HepG2 (cell line): ENCODE measurements at regions not wholly inside any gene's neighbourhood (a gene's known extent, or its start where the extent isn't known, plus 50 kb on each side); places are given as distances from the start of the nearest gene placed in this dataset.
"Not testable (repeated sequence)": the region's sequence is repeated elsewhere in the genome, so short reads cannot be mapped to it uniquely, and the experiment has no call there.

ENCODE experiments used
- CCAR2 ChIP-seq: fragments of 200-400 bp; formaldehyde crosslinking; optimal IDR thresholded peaks from 2 replicates; pipeline ENCODE3; 2018; ENCODE audit warnings: low read depth, mild to moderate bottlenecking, low read length, moderate library complexity
- FOXP4 ChIP-seq: sonication (generic); formaldehyde crosslinking; IDR thresholded peaks from 2 replicates; pipeline ENCODE4 v1.4.0; 2020; ENCODE audit warnings: missing genetic modification reagents
- HMG20A ChIP-seq: IDR thresholded peaks from 2 replicates; pipeline ENCODE4 v1.6.1; 2016; ENCODE audit warnings: borderline replicate concordance
- MAFK ChIP-seq, 2 experiments: IDR thresholded peaks in 1 of 2; conservative IDR thresholded peaks in 1 of 2; 2 replicates each; pipeline ENCODE4 v1.6.1; 2011; ENCODE audit warnings: improper control_type of control experiment in 2 of 2, low read length in 2 of 2
- TAF1 ChIP-seq: sonication (generic); formaldehyde crosslinking; IDR thresholded peaks from 2 replicates; pipeline ENCODE4 v1.4.0; 2020; ENCODE audit warnings: missing genetic modification reagents
- ZBTB10 ChIP-seq: sonication (generic); formaldehyde crosslinking; IDR thresholded peaks from 2 replicates; pipeline ENCODE4 v1.4.0; 2020; ENCODE audit warnings: missing genetic modification reagents, borderline replicate concordance
- ZBTB26 ChIP-seq: IDR thresholded peaks from 2 replicates; pipeline ENCODE4 v1.6.1; 2016; ENCODE audit warnings: missing compliant biosample characterization, missing genetic modification reagents, borderline replicate concordance
- ZEB1 ChIP-seq: IDR thresholded peaks from 2 replicates; pipeline ENCODE4 v1.6.1; 2012; ENCODE audit warnings: mild to moderate bottlenecking, low read depth, inconsistent platforms; ENCODE audit not compliant: insufficient replicate concordance

GRCh38 chr12:131295559-131295958, 341.9 kb downstream of the ADGRD1 start:
- not testable (repeated sequence) for TF ChIP-seq ZBTB10 (CRISPR knock-in tag); TAF1 (CRISPR knock-in tag); CCAR2; FOXP4; MAFK (conservative IDR thresholded peaks at IDR 0.05 in 1 of 2, IDR thresholded peaks at IDR 0.05 in 1 of 2; ENCODE audit: low read length in 2 of 2); HMG20A (CRISPR knock-in tag); ZEB1; ZBTB26 (CRISPR knock-in tag)
